Lower lobe of right lung (tissue), 2 donors: ENCODE measurements at regions not wholly inside any gene's neighbourhood (a gene's known extent, or its start where the extent isn't known, plus 50 kb on each side); places are given as distances from the start of the nearest gene placed in this dataset.
"Not testable (repeated sequence)": the region's sequence is repeated elsewhere in the genome, so short reads cannot be mapped to it uniquely, and the experiment has no call there.

Experiments
- ATAC-seq, 2 donors: fragments of 200-7000 bp; cut with Tn5 transposase; one replicate each; pipeline ENCODE4 v1.9.1; 2020 to 2022; ENCODE audit warnings: mild to moderate bottlenecking in 2 of 2, moderate library complexity in 2 of 2
- DNase-seq: peaks from one replicate; pipeline ENCODE4 v3.0.0-alpha.2; 2020
- H3K27ac ChIP-seq: fragments of 200-600 bp; one replicate; pipeline ENCODE4 v1.8.0; 2022
- H3K27me3 ChIP-seq: fragments of 200-600 bp; one replicate; pipeline ENCODE4 v1.8.0; 2022; ENCODE audit warnings: low read depth
- H3K36me3 ChIP-seq: fragments of 200-600 bp; one replicate; pipeline ENCODE4 v1.8.0; 2022; ENCODE audit warnings: mild to moderate bottlenecking
- H3K4me1 ChIP-seq: fragments of 200-600 bp; one replicate; pipeline ENCODE4 v1.8.0; 2022
- H3K4me3 ChIP-seq: fragments of 200-600 bp; one replicate; pipeline ENCODE4 v1.8.0; 2022; ENCODE audit warnings: mild to moderate bottlenecking
- H3K9me3 ChIP-seq: fragments of 200-600 bp; one replicate; pipeline ENCODE4 v1.8.0; 2022
- CTCF ChIP-seq: fragments of 200-600 bp; IDR thresholded peaks from one replicate; pipeline ENCODE4 v1.8.0; 2022; ENCODE audit warnings: antibody characterized with exemption, mild to moderate bottlenecking
- intact Hi-C: fragments of 100-400 bp; cut with DNase I; formaldehyde crosslinking; loops from one replicate; pipeline ENCODE4 v1.11.0; 2022
- donor health status: DM: no; HTN: yes; CAD: no; lungs with severe emphysema.

- TF ChIP-seq CTCF: no peak
- Histone ChIP-seq H3K27me3 (no peaks in the 10 kb centered on the region), H3K27ac (no peak overlapping the region), H3K4me1 (no peaks in the 10 kb centered on the region), H3K9me3 (no peaks in the 10 kb centered on the region), H3K4me3 (no peak overlapping the region), H3K36me3 (no peaks in the 10 kb centered on the region)
- DNase-seq (no peak), ATAC-seq (peak in 1 of 2 donors; percentile 29)
- intact Hi-C loops: no loop called here
Measured at GRCh38 chr20:12581644-12582289, 427.0 kb upstream of the SPTLC3 start.

GRCh38 chr20:12582710-12583109, 426.1 kb upstream of the SPTLC3 start:
- H3K27ac ChIP-seq, H3K4me3 ChIP-seq, H3K9me3 ChIP-seq, DNase-seq, H3K4me1 ChIP-seq, H3K27me3 ChIP-seq, ATAC-seq, H3K36me3 ChIP-seq, intact Hi-C loops: not testable (repeated sequence)

GRCh38 chr20:12591949-12592470, 416.8 kb upstream of the SPTLC3 start:
- no peak overlapping the region for H3K4me3 ChIP-seq
- H3K4me1 ChIP-seq: no peaks in the 10 kb centered on the region
- H3K27me3 ChIP-seq: no peaks in the 10 kb centered on the region
- no peak overlapping the region for H3K27ac ChIP-seq
- ATAC-seq (peak; percentile 81 to 83), DNase-seq (no peak)
- H3K9me3 ChIP-seq: no peaks in the 10 kb centered on the region
- H3K36me3 ChIP-seq: no peaks in the 10 kb centered on the region
- TF ChIP-seq CTCF: no peak
- intact Hi-C loops: no loop called here

GRCh38 chr20:12592756-12593155, 416.0 kb upstream of the SPTLC3 start:
- no peak for DNase-seq
- Histone ChIP-seq H3K36me3 (no peaks in the 10 kb centered on the region), H3K4me1 (no peaks in the 10 kb centered on the region), H3K27me3 (no peaks in the 10 kb centered on the region), H3K27ac (no peak overlapping the region), H3K4me3 (no peak overlapping the region), H3K9me3 (no peaks in the 10 kb centered on the region)
- intact Hi-C loops: no loop called here
- no peak for ATAC-seq
- no peak for TF ChIP-seq CTCF

- Histone ChIP-seq H3K4me3 (no peak overlapping the region), H3K4me1 (no peaks in the 10 kb centered on the region), H3K27ac (no peak overlapping the region), H3K9me3 (no peaks in the 10 kb centered on the region), H3K36me3 (no peaks in the 10 kb centered on the region), H3K27me3 (no peaks in the 10 kb centered on the region)
- ATAC-seq (no peak), DNase-seq (no peak)
- intact Hi-C loops: no loop called here
- no peak for TF ChIP-seq CTCF
Measured at GRCh38 chr20:12593342-12593873, 415.4 kb upstream of the SPTLC3 start.

GRCh38 chr20:12594410-12595088, 414.2 kb upstream of the SPTLC3 start:
- Histone ChIP-seq H3K4me3 (no peak overlapping the region), H3K27me3 (no peaks in the 10 kb centered on the region), H3K27ac (no peak overlapping the region), H3K9me3 (no peaks in the 10 kb centered on the region), H3K4me1 (no peaks in the 10 kb centered on the region), H3K36me3 (no peaks in the 10 kb centered on the region)
- intact Hi-C loops: no loop called here
- ATAC-seq (no peak), DNase-seq (no peak)
- no peak for TF ChIP-seq CTCF
